H9 (cell line): ENCODE measurements at regions not wholly inside any gene's neighbourhood (a gene's known extent, or its start where the extent isn't known, plus 50 kb on each side); places are given as distances from the start of the nearest gene placed in this dataset.

Experiments used
- DNase-seq: peaks from one replicate; pipeline ENCODE4 v3.0.0-alpha.2; 2017
- H2AFZ ChIP-seq: one replicate; pipeline ENCODE4 v1.6.1; 2013; ENCODE audit warnings: mild to moderate bottlenecking, low read length, control low read depth, moderate library complexity
- H2AK5ac ChIP-seq: 2 replicates; pipeline ENCODE4 v1.6.1; 2013; ENCODE audit warnings: low read length, control low read depth, mixed read lengths; ENCODE audit not compliant: insufficient read length
- H2BK120ac ChIP-seq: one replicate; pipeline ENCODE4 v1.6.1; 2013; ENCODE audit warnings: low read depth, mild to moderate bottlenecking, low read length, control low read depth, inconsistent platforms; ENCODE audit not compliant: poor library complexity, severe bottlenecking
- H2BK12ac ChIP-seq: 2 replicates; pipeline ENCODE4 v1.6.1; 2013; ENCODE audit warnings: low read length, control low read depth, mixed read lengths, low read depth; ENCODE audit not compliant: insufficient read length
- H2BK15ac ChIP-seq: 2 replicates; pipeline ENCODE4 v1.6.1; 2013; ENCODE audit warnings: low read depth, low read length, control low read depth
- H2BK20ac ChIP-seq: one replicate; pipeline ENCODE4 v1.6.1; 2013; ENCODE audit warnings: low read depth, mild to moderate bottlenecking, low read length, control low read depth, inconsistent platforms; ENCODE audit not compliant: poor library complexity, severe bottlenecking
- H2BK5ac ChIP-seq: 2 replicates; pipeline ENCODE4 v1.6.1; 2013; ENCODE audit warnings: low read length, control low read depth, mixed read lengths; ENCODE audit not compliant: insufficient read length
- H3K14ac ChIP-seq: 2 replicates; pipeline ENCODE4 v1.6.1; 2013; ENCODE audit warnings: low read length, control low read depth; ENCODE audit not compliant: insufficient read depth
- H3K18ac ChIP-seq: 2 replicates; pipeline ENCODE4 v1.6.1; 2013; ENCODE audit warnings: low read depth, mild to moderate bottlenecking, mixed read lengths, low read length, control low read depth; ENCODE audit not compliant: insufficient read length
- H3K23ac ChIP-seq: 2 replicates; pipeline ENCODE4 v1.6.1; 2013; ENCODE audit warnings: low read length, control low read depth, mixed read lengths, low read depth; ENCODE audit not compliant: insufficient read length
- H3K23me2 ChIP-seq: 2 replicates; pipeline ENCODE4 v1.6.1; 2013; ENCODE audit warnings: low read depth, mild to moderate bottlenecking, mixed read lengths, low read length, control low read depth; ENCODE audit not compliant: insufficient read length, poor library complexity, severe bottlenecking
- H3K27ac ChIP-seq: 2 replicates; pipeline ENCODE4 v1.5.1; 2013; ENCODE audit warnings: low read length, control low read depth, mixed read lengths, low read depth; ENCODE audit not compliant: insufficient read length
- H3K27me3 ChIP-seq: 2 replicates; pipeline ENCODE4 v1.6.1; 2013; ENCODE audit warnings: low read length, control low read depth, inconsistent platforms; ENCODE audit not compliant: insufficient read depth
- H3K4ac ChIP-seq: 2 replicates; pipeline ENCODE4 v1.6.1; 2013; ENCODE audit warnings: low read depth, mild to moderate bottlenecking, control low read depth, inconsistent platforms, low read length, moderate library complexity
- H3K4me1 ChIP-seq: 2 replicates; pipeline ENCODE4 v1.6.1; 2013; ENCODE audit warnings: low read length, control low read depth, inconsistent platforms; ENCODE audit not compliant: insufficient read depth
- H3K4me2 ChIP-seq: 2 replicates; pipeline ENCODE4 v1.6.1; 2013; ENCODE audit warnings: low read length, control low read depth, mixed read lengths; ENCODE audit not compliant: insufficient read length, insufficient read depth
- H3K56ac ChIP-seq: 2 replicates; pipeline ENCODE4 v1.6.1; 2013; ENCODE audit warnings: low read depth, mild to moderate bottlenecking, mixed read lengths, low read length, control low read depth; ENCODE audit not compliant: insufficient read length
- H3K79me1 ChIP-seq: 2 replicates; pipeline ENCODE4 v1.6.1; 2013; ENCODE audit warnings: low read depth, mild to moderate bottlenecking, moderate library complexity, low read length, control low read depth, inconsistent platforms; ENCODE audit not compliant: insufficient read depth, poor library complexity, severe bottlenecking
- H3K79me2 ChIP-seq: 2 replicates; pipeline ENCODE4 v1.6.1; 2013; ENCODE audit warnings: low read length, control low read depth, inconsistent platforms; ENCODE audit not compliant: insufficient read depth
- H3K9ac ChIP-seq: 2 replicates; pipeline ENCODE4 v1.6.1; 2013; ENCODE audit warnings: low read length, control low read depth, mixed read lengths; ENCODE audit not compliant: insufficient read length; ENCODE audit errors: extremely low read depth
- H3K9me3 ChIP-seq: one replicate; pipeline ENCODE4 v1.6.1; 2013; ENCODE audit warnings: low read depth, low read length, inconsistent platforms; ENCODE audit not compliant: control insufficient read depth
- H3T11ph ChIP-seq: one replicate; pipeline ENCODE4 v1.6.1; 2013; ENCODE audit warnings: mild to moderate bottlenecking, low read length, control low read depth, inconsistent platforms
- H4K20me1 ChIP-seq: one replicate; pipeline ENCODE4 v1.6.1; 2013; ENCODE audit not compliant: control insufficient read depth, insufficient read length, insufficient read depth
- H4K5ac ChIP-seq: 2 replicates; pipeline ENCODE4 v1.6.1; 2013; ENCODE audit warnings: low read depth, mild to moderate bottlenecking, mixed read lengths, low read length, control low read depth; ENCODE audit not compliant: insufficient read length
- H4K8ac ChIP-seq: replicated peaks from 2 replicates; pipeline ENCODE4 v1.6.1; 2013; ENCODE audit warnings: low read length, control low read depth, mixed read lengths, low read depth; ENCODE audit not compliant: insufficient read length
- H4K91ac ChIP-seq: 2 replicates; pipeline ENCODE4 v1.6.1; 2013; ENCODE audit warnings: low read depth, mild to moderate bottlenecking, moderate library complexity, mixed read lengths, low read length, control low read depth; ENCODE audit not compliant: insufficient read length
- H3K27ac Mint-ChIP-seq, 3 experiments: 2 replicates in 2 of 3; 3 replicates in 1 of 3; pipeline ENCODE4 v1.8.0; 2020 to 2021; ENCODE audit warnings: mixed read lengths in 3 of 3, mild to moderate bottlenecking in 1 of 3, moderate library complexity in 1 of 3
- H3K27me3 Mint-ChIP-seq: 2 replicates; pipeline ENCODE4 v1.8.0; 2021; ENCODE audit warnings: low read depth, mild to moderate bottlenecking, moderate library complexity, mixed read lengths
- H3K36me3 Mint-ChIP-seq, 3 experiments: 2 replicates in 2 of 3; 3 replicates in 1 of 3; pipeline ENCODE4 v1.8.0; 2020 to 2021; ENCODE audit warnings: low read depth in 3 of 3, mixed read lengths in 3 of 3; ENCODE audit not compliant: insufficient read depth in 1 of 3
- H3K4me1 Mint-ChIP-seq, 2 experiments: 2 replicates each; pipeline ENCODE4 v1.8.0; 2020; ENCODE audit warnings: mixed read lengths in 2 of 2
- H3K4me3 Mint-ChIP-seq, 2 experiments: 2 replicates in 1 of 2; 3 replicates in 1 of 2; pipeline ENCODE4 v1.8.0; 2020 to 2021; ENCODE audit warnings: mild to moderate bottlenecking in 2 of 2, mixed read lengths in 2 of 2, moderate library complexity in 1 of 2
- H3K9me3 Mint-ChIP-seq, 2 experiments: 2 replicates in 1 of 2; 3 replicates in 1 of 2; pipeline ENCODE4 v1.8.0; 2020; ENCODE audit warnings: mild to moderate bottlenecking in 2 of 2, mixed read lengths in 2 of 2, moderate library complexity in 1 of 2
- CTCF ChIP-seq: fragments of 200-600 bp; sonication (generic); conservative IDR thresholded peaks from 3 replicates; pipeline ENCODE4 v1.8.0; 2021; ENCODE audit warnings: antibody characterized with exemption, mild to moderate bottlenecking
- WGBS: extraction: QIAGEN DNeasy Blood & Tissue Kit; methylation state at CpG from one replicate; pipeline ENCODE4 v1.1.7; 2013; ENCODE audit warnings: missing lambda C conversion rate, low lambda C conversion rate, mixed read lengths; ENCODE audit not compliant: insufficient read length; ENCODE audit errors: extremely low coverage; 5-methylcytosine and 5-hydroxymethylcytosine counted together

GRCh38 chr9:135288054-135288453 is 191.5 kb upstream of the PPP1R26 start:
- no peak overlapping the region for H4K8ac ChIP-seq
- H2BK12ac ChIP-seq: no peak overlapping the region
- H4K91ac ChIP-seq: no peak overlapping the region
- no peak overlapping the region for H3K14ac ChIP-seq
- H3K27me3 Mint-ChIP-seq: peaks cover 8% of the 10 kb centered on the region
- no CpG with 5 or more reads among the region's 24 CpGs for WGBS
- H3K27ac Mint-ChIP-seq: 0 out of 7 replicates have a peak overlapping the region, but pooled peaks of 1 of the 3 experiments have one; percentile 74
- H3K23me2 ChIP-seq: no peaks in the 10 kb centered on the region
- no peak overlapping the region for H3K23ac ChIP-seq
- H3K4me1 Mint-ChIP-seq: peaks cover 24 to 35% of the 10 kb centered on the region in 2 experiments
- no peaks in the 10 kb centered on the region for H3K27me3 ChIP-seq
- peaks cover 0 to 7% (median 2%) of the 10 kb centered on the region in 3 experiments; a peak in 3 of 7 replicates for H3K36me3 Mint-ChIP-seq
- H3K9me3 Mint-ChIP-seq: peaks cover 6 to 14% of the 10 kb centered on the region in 2 experiments; a peak in 3 of 5 replicates
- no peak overlapping the region for H2AK5ac ChIP-seq
- H3K9me3 ChIP-seq: no peaks in the 10 kb centered on the region
- H3K27ac ChIP-seq: no peak overlapping the region
- H4K5ac ChIP-seq: no peak overlapping the region
- H3K4me1 ChIP-seq: no peaks in the 10 kb centered on the region
- no peak overlapping the region for H2BK15ac ChIP-seq
- no peak overlapping the region for H2BK120ac ChIP-seq
- H3K9ac ChIP-seq: no peak overlapping the region
- no peaks in the 10 kb centered on the region for H4K20me1 ChIP-seq
- no peak overlapping the region for H2BK20ac ChIP-seq
- H3K4me3 Mint-ChIP-seq: no peak overlapping the region
- H2AFZ ChIP-seq: no peak overlapping the region
- H3T11ph ChIP-seq: no peak overlapping the region
- no peak overlapping the region for H3K4ac ChIP-seq
- H3K79me2 ChIP-seq: no peaks in the 10 kb centered on the region
- no peak overlapping the region for H3K4me2 ChIP-seq
- H2BK5ac ChIP-seq: no peak overlapping the region
- no peak overlapping the region for H3K56ac ChIP-seq
- H3K18ac ChIP-seq: no peak overlapping the region
- TF ChIP-seq CTCF: no peak
- no peaks in the 10 kb centered on the region for H3K79me1 ChIP-seq
- DNase-seq: no peak
